H1 (cell line): ENCODE measurements at regions not wholly inside any gene's neighbourhood (a gene's known extent, or its start where the extent isn't known, plus 50 kb on each side); places are given as distances from the start of the nearest gene placed in this dataset.
A peak's percentile ranks its signal among the peaks of the same experiment; 100 is the strongest.

Source experiments
- CTCF ChIA-PET: fragments of 300-600 bp; sonication (Branson Sonifier 250); formaldehyde crosslinking; loops from one replicate; lab custom pipeline; 2021; ENCODE audit not compliant: partially characterized antibody; lab: Charles Lee
- POLR2A ChIA-PET: fragments of 300-600 bp; sonication (Branson Sonifier 250); formaldehyde crosslinking; loops from one replicate; lab custom pipeline; 2021; ENCODE audit warnings: inconsistent platforms; ENCODE audit not compliant: partially characterized antibody; lab: Charles Lee
- DNase-seq, 2 experiments: peaks; one replicate each; pipeline versions ENCODE4 v3.0.0 to v3.0.0-alpha.2; 2010 to 2022; ENCODE audit warnings: low spot score in 2 of 2, low read depth in 1 of 2, mixed read lengths in 1 of 2
- FAIRE-seq: peaks from 2 replicates; lab custom pipeline; 2011; peaks lifted over from hg19 to GRCh38; lab: Jason Lieb, UNC
- H2AFZ ChIP-seq: 2 replicates; pipeline ENCODE4 v1.8.1; 2012; ENCODE audit warnings: low read length, inconsistent platforms
- H2AK5ac ChIP-seq: 2 replicates; pipeline ENCODE4 v1.6.1; 2013; ENCODE audit warnings: low read depth, low read length
- H2BK120ac ChIP-seq: replicated peaks from 2 replicates; pipeline ENCODE3; 2013; ENCODE audit warnings: low read depth, low read length, inconsistent platforms
- H2BK12ac ChIP-seq: 2 replicates; pipeline ENCODE4 v1.6.1; 2013; ENCODE audit warnings: low read depth, low read length
- H2BK15ac ChIP-seq: 2 replicates; pipeline ENCODE4 v1.6.1; 2013; ENCODE audit warnings: low read length
- H2BK20ac ChIP-seq: 2 replicates; pipeline ENCODE4 v1.6.1; 2013; ENCODE audit warnings: low read length
- H2BK5ac ChIP-seq: 2 replicates; pipeline ENCODE4 v1.6.1; 2013; ENCODE audit warnings: low read depth, low read length
- H3K14ac ChIP-seq: 2 replicates; pipeline ENCODE4 v1.6.1; 2013; ENCODE audit warnings: inconsistent platforms; ENCODE audit not compliant: insufficient read length
- H3K18ac ChIP-seq: 2 replicates; pipeline ENCODE4 v1.6.1; 2013; ENCODE audit warnings: low read length; ENCODE audit errors: extremely low read depth
- H3K23ac ChIP-seq: 2 replicates; pipeline ENCODE4 v1.6.1; 2013; ENCODE audit warnings: inconsistent platforms; ENCODE audit not compliant: insufficient read length
- H3K23me2 ChIP-seq: 2 replicates; pipeline ENCODE4 v1.6.1; 2013; ENCODE audit warnings: low read depth, low read length
- H3K27ac ChIP-seq: 2 replicates; pipeline ENCODE4 v1.6.1; 2011; ENCODE audit warnings: low read depth, low read length, inconsistent platforms
- H3K27me3 ChIP-seq, 4 experiments: replicated peaks in 1 of 4; 1 replicate in 1 of 4; 2 replicates in 3 of 4; pipeline versions ENCODE4 v1.6.1 to v1.8.1; 2011 to 2013; ENCODE audit warnings: low read length in 3 of 4, mild to moderate bottlenecking in 3 of 4, inconsistent platforms in 2 of 4, mixed read lengths in 2 of 4, moderate library complexity in 1 of 4; ENCODE audit not compliant: control insufficient read depth in 3 of 4, insufficient read depth in 3 of 4; ENCODE audit errors: extremely low read depth in 1 of 4
- H3K36me3 ChIP-seq, 4 experiments: 2 replicates each; pipeline versions ENCODE4 v1.6.1 to v1.8.1; 2011 to 2013; ENCODE audit warnings: mild to moderate bottlenecking in 4 of 4, low read length in 3 of 4, moderate library complexity in 2 of 4, control low read depth in 1 of 4, inconsistent platforms in 1 of 4; ENCODE audit not compliant: insufficient read depth in 4 of 4, control insufficient read depth in 2 of 4
- H3K4ac ChIP-seq: replicated peaks from 2 replicates; pipeline ENCODE3; 2013; ENCODE audit warnings: low read length, low read depth, mixed read lengths, inconsistent platforms; ENCODE audit not compliant: insufficient read length
- H3K4me1 ChIP-seq, 4 experiments: replicated peaks in 1 of 4; 1 replicate in 1 of 4; 2 replicates in 3 of 4; pipeline versions ENCODE4 v1.6.1 to v1.8.1; 2011 to 2013; ENCODE audit warnings: low read length in 3 of 4, inconsistent platforms in 2 of 4, mixed read lengths in 1 of 4; ENCODE audit not compliant: insufficient read depth in 4 of 4, control insufficient read depth in 3 of 4
- H3K4me2 ChIP-seq, 2 experiments: 2 replicates each; pipeline versions ENCODE4 v1.6.1 to v1.8.1; 2011 to 2013; ENCODE audit warnings: low read depth in 2 of 2, low read length in 2 of 2, control low read depth in 1 of 2, inconsistent platforms in 1 of 2, mild to moderate bottlenecking in 1 of 2; ENCODE audit not compliant: insufficient read depth in 1 of 2
- H3K4me3 ChIP-seq, 4 experiments: fragments of 200-600, 300-600 bp in 1 of 4; sonication (generic), shearing (Covaris generic), sonication (Bioruptor Twin) in 1 of 4; 2 replicates each; pipeline versions ENCODE4 v1.5.1 to v1.8.1; 2011 to 2016; ENCODE audit warnings: low read length in 4 of 4, low read depth in 3 of 4, control low read depth in 2 of 4, inconsistent platforms in 2 of 4, mild to moderate bottlenecking in 2 of 4, mixed read lengths in 1 of 4, moderate library complexity in 1 of 4; ENCODE audit not compliant: insufficient read depth in 2 of 4; ENCODE audit errors: extremely low read depth in 1 of 4
- H3K56ac ChIP-seq: replicated peaks from 2 replicates; pipeline ENCODE3; 2013; ENCODE audit warnings: low read depth, mild to moderate bottlenecking, mixed read lengths, low read length, inconsistent platforms; ENCODE audit not compliant: insufficient read length
- H3K79me1 ChIP-seq: 2 replicates; pipeline ENCODE4 v1.6.1; 2013; ENCODE audit warnings: low read depth, low read length, control low read depth
- H3K79me2 ChIP-seq, 2 experiments: 2 replicates each; pipeline versions ENCODE4 v1.6.1 to v1.8.1; 2012 to 2013; ENCODE audit warnings: low read length in 2 of 2, mild to moderate bottlenecking in 2 of 2, inconsistent platforms in 1 of 2; ENCODE audit not compliant: insufficient read depth in 2 of 2, control insufficient read depth in 1 of 2
- H3K9ac ChIP-seq, 4 experiments: replicated peaks in 1 of 4; 1 replicate in 1 of 4; 2 replicates in 3 of 4; pipeline versions ENCODE4 v1.6.1 to v1.8.1; 2011 to 2013; ENCODE audit warnings: low read depth in 3 of 4, low read length in 3 of 4, control low read depth in 2 of 4, mild to moderate bottlenecking in 2 of 4, moderate library complexity in 2 of 4, inconsistent platforms in 1 of 4; ENCODE audit errors: extremely low read depth in 1 of 4
- H3K9me3 ChIP-seq, 2 experiments: 2 replicates each; pipeline versions ENCODE4 v1.6.1 to v1.8.1; 2012 to 2013; ENCODE audit warnings: mild to moderate bottlenecking in 2 of 2, moderate library complexity in 2 of 2, control low read depth in 1 of 2, inconsistent platforms in 1 of 2, low read depth in 1 of 2, low read length in 1 of 2, mixed read lengths in 1 of 2; ENCODE audit not compliant: insufficient read depth in 2 of 2
- H4K20me1 ChIP-seq, 2 experiments: replicated peaks in 1 of 2; 2 replicates each; pipeline versions ENCODE3 to v1.8.1; 2011 to 2013; ENCODE audit warnings: inconsistent platforms in 2 of 2, low read length in 2 of 2, mild to moderate bottlenecking in 1 of 2; ENCODE audit not compliant: insufficient read depth in 2 of 2, control insufficient read depth in 1 of 2
- H4K5ac ChIP-seq: 2 replicates; pipeline ENCODE4 v1.6.1; 2013; ENCODE audit warnings: low read length, low read depth, mixed read lengths, inconsistent platforms; ENCODE audit not compliant: insufficient read length
- H4K8ac ChIP-seq: 2 replicates; pipeline ENCODE4 v1.8.0; 2013; ENCODE audit warnings: mild to moderate bottlenecking, moderate library complexity, low read length, inconsistent platforms; ENCODE audit not compliant: insufficient read depth; ENCODE audit errors: extremely low read depth
- H4K91ac ChIP-seq: replicated peaks from 2 replicates; pipeline ENCODE3; 2013; ENCODE audit warnings: low read length, mixed read lengths, inconsistent platforms; ENCODE audit not compliant: insufficient read length
- ATF2 ChIP-seq: IDR thresholded peaks from 2 replicates; pipeline ENCODE4 v1.6.1; 2012; ENCODE audit warnings: low read length, inconsistent platforms
- KDM4A ChIP-seq: IDR thresholded peaks from one replicate; pipeline ENCODE4 v1.7.1; 2012; ENCODE audit warnings: low read depth, mild to moderate bottlenecking, moderate library complexity, low read length, inconsistent platforms; ENCODE audit not compliant: severe bottlenecking
- KDM5A ChIP-seq: fragments of 200-600 bp; IDR thresholded peaks from 2 replicates; pipeline ENCODE4 v1.7.1; 2012; ENCODE audit warnings: mild to moderate bottlenecking, low read length, inconsistent platforms, mixed read lengths
- POLR2A ChIP-seq, 2 experiments: IDR thresholded peaks; 1 replicate in 1 of 2; 2 replicates in 1 of 2; pipeline ENCODE4 v1.6.1; 2011; ENCODE audit warnings: low read depth in 2 of 2, low read length in 2 of 2, mild to moderate bottlenecking in 2 of 2; ENCODE audit errors: control extremely low read depth in 1 of 2
- SIN3A ChIP-seq, 2 experiments: IDR thresholded peaks in 1 of 2; conservative IDR thresholded peaks in 1 of 2; 2 replicates each; pipeline ENCODE4 v1.6.1; 2011 to 2012; ENCODE audit warnings: low read length in 2 of 2, improper control_type of control experiment in 1 of 2, low read depth in 1 of 2, mild to moderate bottlenecking in 1 of 2
- SIX5 ChIP-seq: IDR thresholded peaks from 2 replicates; pipeline ENCODE4 v1.6.1; 2011; ENCODE audit warnings: mild to moderate bottlenecking, low read depth, low read length
- TAF1 ChIP-seq: IDR thresholded peaks from 2 replicates; pipeline ENCODE4 v1.6.1; 2011; ENCODE audit warnings: mild to moderate bottlenecking, low read depth, low read length
- TBP ChIP-seq: IDR thresholded peaks from 2 replicates; pipeline ENCODE4 v1.6.1; 2011; ENCODE audit warnings: low read depth, low read length, improper control_type of control experiment
- ZNF274 ChIP-seq: IDR thresholded peaks from 2 replicates; pipeline ENCODE4 v1.7.0; 2012; ENCODE audit warnings: low read length, borderline replicate concordance; ENCODE audit errors: extremely low read depth
- WGBS, 2 experiments: shearing (Covaris generic) in 1 of 2; methylation state at CpG; one replicate each; pipeline versions ENCODE4 v1.1.6 to v1.1.7; 2013 to 2015; ENCODE audit warnings: low lambda C conversion rate in 2 of 2, mixed read lengths in 2 of 2, inconsistent platforms in 1 of 2, low coverage in 1 of 2, missing lambda C conversion rate in 1 of 2; ENCODE audit not compliant: insufficient replicate concordance in 2 of 2, insufficient coverage in 1 of 2, insufficient read length in 1 of 2; ENCODE audit errors: extremely low coverage in 1 of 2, missing lambda C conversion rate in 1 of 2; 5-methylcytosine and 5-hydroxymethylcytosine counted together

- peak overlapping the region; percentile 54; the same call in 1 of the 2 replicates for H2BK12ac ChIP-seq
- H3K4me2 ChIP-seq = no peak overlapping the region
- no peak overlapping the region for H2AFZ ChIP-seq
- H3K9ac ChIP-seq = no peak overlapping the region; a peak in 1 of 7 replicates
- peaks cover 0 to 64% of the 10 kb centered on the region in 2 experiments; a peak in 2 of 4 replicates for H3K79me2 ChIP-seq
- no peak overlapping the region for H3K27ac ChIP-seq
- POLR2A ChIA-PET = interaction anchor here (0.8 to 2.5 kb wide), 4 partner anchors 8 to 128 kb away, joined by 3 to 6 read pairs (median 4); partner anchors contain the start of gene TXN
- H3K14ac ChIP-seq = no peak overlapping the region
- H3K4me1 ChIP-seq = peaks cover 11 to 51% (median 43%) of the 10 kb centered on the region in 4 experiments
- no peak overlapping the region for H4K91ac ChIP-seq
- H3K23me2 ChIP-seq = no peaks in the 10 kb centered on the region
- H2BK5ac ChIP-seq = no peak overlapping the region
- CTCF ChIA-PET = interaction anchor here (0.8 to 2.2 kb wide), 5 partner anchors 29 to 311 kb away, joined by 3 to 6 read pairs (median 4); no protein-coding TSS in a partner anchor
- H3K4me3 ChIP-seq = no peak overlapping the region
- peaks cover 4% of the 10 kb centered on the region; the same call in 1 of the 2 replicates for H3K79me1 ChIP-seq
- no peak overlapping the region for H3K18ac ChIP-seq
- H4K8ac ChIP-seq = no peak overlapping the region
- DNase-seq (no peak), FAIRE-seq (no peak)
- 88% methylated on average over 7 of the region's 7 CpGs; no CpG with 5 or more reads in 1 of the 2 experiments for WGBS, 2 experiments
- H4K20me1 ChIP-seq = peaks cover 4 to 12% of the 10 kb centered on the region in 2 experiments
- H3K56ac ChIP-seq = no peak overlapping the region
- H2BK15ac ChIP-seq = peak overlapping the region; percentile 84; the same call in 1 of the 2 replicates
- H3K27me3 ChIP-seq = no peaks in the 10 kb centered on the region
- TF ChIP-seq TAF1 (no peak), TBP (no peak), KDM4A (no peak), SIX5 (no peak), KDM5A (no peak), ATF2 (no peak), POLR2A (IDR thresholded peaks at IDR 0.05; ENCODE audit: control extremely low read depth in 1 of 2, low read depth in 2 of 2, low read length in 2 of 2) (no peak), SIN3A (conservative IDR thresholded peaks at IDR 0.05 in 1 of 2, IDR thresholded peaks at IDR 0.05 in 1 of 2; ENCODE audit: low read depth in 1 of 2, low read length in 2 of 2) (no peak), ZNF274 (no peak)
- no peak overlapping the region for H2BK20ac ChIP-seq
- H3K36me3 ChIP-seq = no peaks in the 10 kb centered on the region
- no peak overlapping the region for H3K23ac ChIP-seq
- no peaks in the 10 kb centered on the region for H3K9me3 ChIP-seq
- H4K5ac ChIP-seq = no peak overlapping the region
- H2BK120ac ChIP-seq = no peak overlapping the region
- no peak overlapping the region for H3K4ac ChIP-seq
- H2AK5ac ChIP-seq = peak overlapping the region; percentile 89
Observed at GRCh38 chr9:110128664-110129329, 79.2 kb downstream of the C9orf152 start.
